C4-2B (cell line): ENCODE measurements at regions not wholly inside any gene's neighbourhood (a gene's known extent, or its start where the extent isn't known, plus 50 kb on each side); places are given as distances from the start of the nearest gene placed in this dataset.
A peak's percentile ranks its signal among the peaks of the same experiment; 100 is the strongest.

ENCODE experiments used
- H3K27ac ChIP-seq: fragments of 450-650 bp; 2 replicates; pipeline ENCODE4 v1.5.1; 2017
- CTCF ChIP-seq: fragments of 450-650 bp; conservative IDR thresholded peaks from 2 replicates; pipeline ENCODE4 v1.5.1; 2017; ENCODE audit warnings: mild to moderate bottlenecking
- ZFX ChIP-seq: fragments of 450-650 bp; IDR thresholded peaks from 2 replicates; pipeline ENCODE4 v1.6.1; 2017

GRCh38 chr16:17591655-17592405 is 121.1 kb upstream of the XYLT1 start:
- TF ChIP-seq ZFX (no peak), CTCF (no peak)
- H3K27ac ChIP-seq, result no peak overlapping the region

GRCh38 chr16:17590711-17591654 is 120.2 kb upstream of the XYLT1 start:
- TF ChIP-seq ZFX (no peak), CTCF (no peak)
- no peak overlapping the region for H3K27ac ChIP-seq

GRCh38 chr16:17589898-17590297 is 119.1 kb upstream of the XYLT1 start:
- no peak overlapping the region for H3K27ac ChIP-seq
- no peak for TF ChIP-seq ZFX
- no peak for TF ChIP-seq CTCF

- TF ChIP-seq CTCF (no peak), ZFX (no peak)
These were observed 114.8 kb upstream of the XYLT1 start for GRCh38 chr16:17585449-17586074.

GRCh38 chr16:17578981-17579874 is 108.5 kb upstream of the XYLT1 start:
- TF ChIP-seq ZFX (no peak), CTCF (peak; percentile 85)
- no peak overlapping the region for H3K27ac ChIP-seq

More at GRCh38 chr16:17585449-17586074, 114.8 kb upstream of the XYLT1 start:
- H3K27ac ChIP-seq, result no peak overlapping the region

- H3K27ac ChIP-seq, result no peak overlapping the region
- TF ChIP-seq CTCF (no peak), ZFX (no peak)
These were observed 103.5 kb upstream of the XYLT1 start for GRCh38 chr16:17574256-17574655.
